ENCODE measurements at regions not wholly inside any gene's neighbourhood (a gene's known extent, or its start where the extent isn't known, plus 50 kb on each side); places are given as distances from the start of the nearest gene placed in this dataset.

DNA sequence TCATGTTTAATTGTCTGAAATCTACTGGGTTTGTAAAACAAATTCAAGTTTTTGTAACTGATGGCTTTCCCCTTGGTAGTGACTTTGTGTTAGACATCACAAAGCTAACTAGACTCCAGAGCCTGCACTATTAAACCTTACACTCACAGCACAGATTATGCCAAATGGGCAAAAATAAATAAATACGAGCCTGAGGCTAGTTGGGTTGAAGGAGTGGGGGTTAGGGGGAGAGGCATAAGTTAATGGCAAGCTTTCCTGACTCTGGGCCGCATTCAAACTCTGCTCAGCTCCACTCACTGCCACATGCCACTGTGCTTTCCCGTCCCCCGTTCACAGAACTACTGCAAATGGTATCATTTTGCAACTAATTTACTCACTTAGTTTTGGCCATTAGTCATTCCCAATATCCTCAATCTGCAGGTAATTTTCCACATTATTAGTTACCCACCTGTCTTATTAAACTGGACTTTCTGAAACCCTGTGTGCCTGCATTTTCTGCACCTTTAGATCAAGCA is 1079.9 kb upstream of the PIK3C3 start:
- DNase-seq (ENCODE audit: low spot score), result no peak

DNA sequence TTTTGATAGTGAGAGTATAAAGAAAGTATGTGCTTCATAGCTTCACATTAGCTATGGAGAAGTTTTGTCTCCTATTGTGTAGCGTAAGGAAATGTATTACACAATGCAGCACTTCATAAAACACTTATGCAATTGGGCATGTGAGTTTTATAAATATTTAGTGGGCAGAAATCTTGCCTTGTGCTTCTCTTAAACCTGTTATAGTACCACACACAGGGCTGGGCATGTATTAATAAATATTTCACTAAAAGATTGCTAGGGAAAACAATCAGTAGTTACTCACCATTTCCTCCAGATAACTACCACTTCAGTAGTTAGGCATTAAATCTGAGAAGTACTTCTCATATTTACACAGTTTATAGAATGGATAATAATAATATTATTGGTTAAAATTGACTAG is 1080.8 kb upstream of the PIK3C3 start:
- no peak for DNase-seq (ENCODE audit: low spot score)

GRCh38 chr18:40868110-40868858 is 1086.8 kb upstream of the PIK3C3 start:
- peak; percentile 8 for DNase-seq (ENCODE audit: low spot score)

GRCh38 chr18:40867459-40867858 is 1087.6 kb upstream of the PIK3C3 start:
- no peak for DNase-seq (ENCODE audit: low spot score)

- no peak for DNase-seq (ENCODE audit: low spot score)
Observed at GRCh38 chr18:40866968-40867367, 1088.1 kb upstream of the PIK3C3 start.

DNA sequence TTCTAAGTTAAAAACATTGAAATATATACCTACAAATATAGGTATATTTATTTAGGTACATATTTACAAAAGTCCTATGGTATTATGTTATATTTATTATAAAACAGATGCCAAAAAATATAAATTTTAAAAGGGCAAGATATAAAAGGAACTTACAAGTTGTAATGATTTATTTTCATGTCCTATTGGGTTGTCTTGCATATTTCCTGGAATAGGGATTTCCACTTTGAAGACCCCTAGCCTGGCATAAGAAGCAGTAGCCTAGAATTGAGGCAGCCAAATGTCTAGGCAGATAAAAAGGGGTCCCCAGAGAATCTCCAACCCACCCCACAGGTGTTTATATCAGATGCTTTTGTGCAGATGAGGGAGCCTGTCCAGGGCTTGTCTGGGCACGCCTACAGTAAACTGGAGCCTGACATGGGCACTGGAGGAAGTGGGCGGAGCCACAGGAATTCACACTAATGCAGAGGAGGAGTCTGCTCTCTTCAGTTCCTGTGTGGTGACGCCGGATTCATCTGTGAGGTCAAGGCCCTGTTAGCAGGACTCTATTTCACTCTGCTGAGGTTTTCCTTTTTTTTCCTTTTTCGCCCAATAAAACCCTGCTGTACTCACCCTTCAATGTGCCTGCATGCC is 1088.9 kb upstream of the PIK3C3 start:
- no peak for DNase-seq (ENCODE audit: low spot score)

DNA sequence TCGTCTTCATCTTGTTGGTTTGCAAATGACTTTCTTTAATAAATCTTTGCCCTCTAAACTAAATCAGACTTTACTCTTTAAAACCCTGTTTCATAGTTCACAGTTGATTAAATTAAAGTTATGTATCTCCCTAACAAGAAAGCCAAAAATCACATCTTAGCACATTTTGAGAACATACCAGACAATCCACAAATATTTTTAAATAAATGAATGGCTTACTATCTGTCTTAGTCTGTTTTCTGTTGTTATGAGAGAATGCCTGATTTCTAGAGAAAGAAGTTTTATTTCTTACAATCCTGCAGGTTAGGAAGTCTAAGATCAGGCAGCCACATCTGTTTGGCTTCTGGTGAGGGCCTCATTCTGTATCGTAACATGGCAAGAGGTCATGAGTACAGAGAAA is 1090.2 kb upstream of the PIK3C3 start:
- DNase-seq (ENCODE audit: low spot score), result no peak

DNA sequence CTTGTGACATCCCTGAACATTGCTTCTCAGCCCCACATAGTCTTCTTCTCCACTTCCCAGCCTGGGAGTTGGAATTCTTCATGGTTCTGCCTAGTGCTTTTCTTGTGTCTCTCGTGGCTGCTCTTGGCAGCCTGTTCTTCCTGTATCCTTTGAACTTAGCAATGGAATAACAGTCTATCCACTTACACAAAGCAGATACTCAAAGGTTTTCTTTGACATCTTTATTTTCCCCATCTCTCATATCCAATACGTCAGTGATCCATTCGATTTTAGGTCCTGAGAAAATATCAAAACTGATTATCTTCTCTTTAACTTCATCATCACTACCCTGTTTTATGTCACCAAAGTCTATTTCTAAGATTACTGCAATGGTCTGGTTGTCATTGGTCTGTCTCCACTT is 1091.2 kb upstream of the PIK3C3 start:
- DNase-seq (ENCODE audit: low spot score), result no peak

GRCh38 chr18:40860189-40860588 is 1094.8 kb upstream of the PIK3C3 start:
- no peak for DNase-seq (ENCODE audit: low spot score)

- DNase-seq (ENCODE audit: low spot score), result no peak
Observed at GRCh38 chr18:40855661-40856060, 1099.4 kb upstream of the PIK3C3 start.

GRCh38 chr18:40852406-40852805 is 1102.6 kb upstream of the PIK3C3 start:
- DNase-seq (ENCODE audit: low spot score), result no peak

- no peak for DNase-seq (ENCODE audit: low spot score)
Observed at GRCh38 chr18:40851014-40851429, 1104.0 kb upstream of the PIK3C3 start.

DNA sequence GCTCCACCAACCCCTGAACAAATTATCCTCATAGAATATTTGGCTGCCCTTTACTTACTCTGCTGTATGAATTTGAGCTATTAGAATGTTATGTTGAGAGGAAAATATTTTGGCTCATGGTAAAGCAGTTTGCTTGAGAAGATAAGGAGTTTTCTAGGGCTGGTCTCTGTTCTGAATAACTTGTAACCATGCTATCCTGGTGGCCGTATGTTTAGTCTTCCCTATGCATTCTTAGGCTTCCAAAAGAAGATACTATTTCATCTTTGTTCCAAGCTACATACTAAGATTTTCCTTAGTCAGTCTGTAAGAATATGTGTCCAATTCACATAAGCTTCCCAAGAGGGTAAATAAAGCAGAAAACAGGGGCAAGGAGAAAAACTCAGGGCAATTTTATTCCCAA is 1105.1 kb upstream of the PIK3C3 start:
- DNase-seq (ENCODE audit: low spot score), result no peak

DNA sequence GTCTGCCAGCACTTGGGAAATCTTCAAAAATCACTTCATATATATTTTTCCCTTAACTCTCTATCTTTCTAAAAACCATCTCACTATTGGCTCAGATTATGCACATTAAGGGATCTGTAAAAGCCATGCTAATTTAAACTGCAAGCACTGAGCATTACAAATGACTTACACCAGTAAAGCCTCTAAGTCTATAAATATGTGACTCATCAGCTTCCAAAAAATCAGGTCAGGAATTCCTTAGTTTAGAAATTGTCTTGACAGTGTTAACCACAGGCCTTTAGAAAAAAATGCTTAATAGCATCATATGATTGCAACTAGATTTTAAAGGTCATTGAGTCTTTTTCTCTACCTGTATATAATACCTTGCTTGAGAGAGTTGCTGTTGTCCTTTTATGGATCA is 1113.6 kb upstream of the PIK3C3 start:
- no peak for DNase-seq (ENCODE audit: low spot score)

DNA sequence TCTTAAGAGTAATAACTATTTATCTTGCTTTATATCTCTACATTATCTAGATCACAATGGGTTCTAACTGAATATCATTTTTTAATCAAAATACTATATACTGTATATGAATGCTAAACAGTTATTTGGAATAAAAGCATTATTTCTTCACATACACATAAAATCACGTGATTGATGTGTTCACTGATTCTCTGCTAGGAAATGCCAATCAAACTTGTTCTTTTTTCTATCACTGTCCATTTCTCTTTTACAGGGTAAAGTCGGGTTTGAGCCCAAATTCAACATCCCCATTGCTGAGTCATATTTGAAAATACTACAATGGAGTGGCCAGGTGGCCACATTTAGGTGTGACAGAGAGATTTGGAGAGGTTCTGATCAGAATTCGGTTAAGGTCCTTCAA is 1114.0 kb upstream of the PIK3C3 start:
- DNase-seq (ENCODE audit: low spot score), result no peak

GRCh38 chr18:40832362-40832761 is 1122.7 kb upstream of the PIK3C3 start:
- DNase-seq (ENCODE audit: low spot score), result no peak

- no peak for DNase-seq (ENCODE audit: low spot score)
Observed at GRCh38 chr18:40824291-40824690, 1130.7 kb upstream of the PIK3C3 start.

DNA sequence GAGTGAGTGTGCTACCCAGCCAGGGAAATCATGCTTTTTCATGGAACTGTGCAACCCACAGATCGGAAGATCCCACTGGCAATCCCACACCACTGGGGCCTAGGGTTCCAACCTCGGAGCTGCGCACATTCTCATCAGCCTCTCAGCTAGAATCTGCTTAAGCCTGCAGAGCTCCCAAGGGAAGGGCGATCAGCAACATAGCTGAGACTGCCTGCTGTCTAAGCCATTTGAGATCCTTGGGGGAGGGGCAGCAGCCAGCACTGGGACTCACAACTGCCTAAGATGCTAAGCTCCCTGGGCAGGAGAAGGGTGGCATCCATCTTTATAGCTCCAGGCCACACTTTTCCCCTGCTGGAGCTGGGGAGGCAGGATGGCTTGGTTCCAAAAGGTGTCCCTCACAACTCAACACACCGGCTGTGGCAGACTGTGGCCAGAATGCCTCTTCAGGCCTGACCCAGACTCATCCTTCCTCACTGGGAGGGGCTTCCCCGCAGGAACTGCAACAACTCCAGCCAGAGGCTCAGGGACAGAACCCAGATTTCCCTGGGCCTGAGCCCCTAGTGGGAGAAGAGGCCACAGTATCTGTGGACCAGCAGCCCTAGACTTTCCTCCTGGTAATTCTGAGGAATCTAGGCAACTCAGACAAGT is 1133.3 kb upstream of the PIK3C3 start:
- no peak for DNase-seq (ENCODE audit: low spot score)

DNA sequence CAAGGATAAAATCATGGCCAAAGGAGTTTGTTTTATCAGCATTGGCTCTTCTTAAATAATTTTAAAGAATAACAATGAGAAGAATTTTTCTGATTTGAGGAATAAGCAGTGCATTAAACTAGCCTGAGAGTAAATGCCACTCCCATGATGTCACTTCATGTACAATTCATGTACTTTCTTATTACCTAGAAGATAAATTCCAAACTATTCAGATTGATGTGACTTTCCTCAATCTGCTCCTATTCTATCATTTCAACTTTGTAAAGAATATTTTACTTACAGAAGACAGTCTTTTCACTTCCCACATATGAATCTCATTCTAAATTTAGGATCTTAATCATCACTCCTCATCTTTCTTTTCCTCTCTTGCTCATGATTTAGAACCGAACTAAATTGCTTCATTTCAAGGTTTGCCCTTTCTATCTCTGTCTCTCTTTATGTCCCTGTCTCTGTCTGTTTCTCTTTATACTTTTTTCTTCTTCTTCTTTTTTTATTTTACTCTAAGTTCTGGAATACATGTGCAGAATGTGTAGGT is 1142.0 kb upstream of the PIK3C3 start:
- DNase-seq (ENCODE audit: low spot score), result no peak

- DNase-seq (ENCODE audit: low spot score), result no peak
Observed at GRCh38 chr18:40810372-40810771, 1144.7 kb upstream of the PIK3C3 start.

GRCh38 chr18:40789286-40789685 is 1165.7 kb upstream of the PIK3C3 start:
- DNase-seq (ENCODE audit: low spot score), result no peak

DNA sequence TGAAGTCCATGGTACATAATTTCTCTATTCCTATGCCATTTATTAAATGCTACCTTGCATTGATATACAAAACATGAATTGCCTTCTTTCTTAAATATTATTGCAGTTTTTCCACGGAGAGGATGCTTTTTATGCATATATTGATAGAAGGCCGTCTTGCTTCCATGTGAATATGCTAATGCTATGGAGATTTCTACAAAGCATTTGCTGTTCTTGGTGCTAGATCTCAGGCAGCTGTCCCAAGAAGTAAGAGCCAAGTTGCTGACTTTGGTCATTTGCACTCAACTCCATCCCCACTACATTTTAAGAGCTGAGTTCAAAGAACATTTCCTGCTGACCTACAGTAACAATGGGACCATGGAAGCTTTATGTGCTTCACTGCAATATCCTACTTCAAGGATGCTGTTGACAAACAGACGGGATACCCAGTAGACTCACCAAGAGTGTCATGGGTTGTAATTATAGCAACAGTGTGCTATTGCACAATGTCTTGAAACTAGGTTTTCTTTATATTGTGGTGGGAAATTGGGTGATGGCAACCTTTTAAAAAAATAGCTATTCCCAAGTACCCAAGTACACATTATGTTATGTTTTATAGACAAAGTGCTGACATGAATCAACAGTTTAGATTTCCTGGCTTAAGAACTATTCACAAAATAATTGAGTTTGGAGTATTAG is 1172.4 kb upstream of the PIK3C3 start:
- DNase-seq (ENCODE audit: low spot score), result no peak

Measured in kidney capillary endothelial cell (primary cell).